HUES48 (cell line): ENCODE measurements at regions not wholly inside any gene's neighbourhood (a gene's known extent, or its start where the extent isn't known, plus 50 kb on each side); places are given as distances from the start of the nearest gene placed in this dataset.

Source experiments
- H3K27ac ChIP-seq: one replicate; pipeline ENCODE4 v1.7.0; 2013; ENCODE audit warnings: low read depth, low read length, inconsistent platforms
- H3K27me3 ChIP-seq: 2 replicates; pipeline ENCODE4 v1.6.1; 2013; ENCODE audit warnings: mild to moderate bottlenecking, low read length; ENCODE audit not compliant: control insufficient read depth, insufficient read depth
- H3K36me3 ChIP-seq: 2 replicates; pipeline ENCODE4 v1.6.1; 2013; ENCODE audit warnings: low read length; ENCODE audit not compliant: control insufficient read depth, insufficient read depth
- H3K4me1 ChIP-seq: 2 replicates; pipeline ENCODE4 v1.6.1; 2013; ENCODE audit warnings: mild to moderate bottlenecking, low read length; ENCODE audit not compliant: control insufficient read depth, insufficient read depth
- H3K4me3 ChIP-seq: 2 replicates; pipeline ENCODE4 v1.5.1; 2013; ENCODE audit warnings: mild to moderate bottlenecking, low read depth, low read length
- H3K9ac ChIP-seq: 2 replicates; pipeline ENCODE4 v1.6.1; 2013; ENCODE audit warnings: mild to moderate bottlenecking, low read depth, low read length, moderate library complexity
- H3K9me3 ChIP-seq: 2 replicates; pipeline ENCODE4 v1.6.1; 2013; ENCODE audit warnings: low read length; ENCODE audit not compliant: control insufficient read depth, insufficient read depth

- H3K27ac ChIP-seq, result peak overlapping the region; percentile 44
- H3K4me3 ChIP-seq, result peak overlapping the region; percentile 53
- H3K27me3 ChIP-seq, result no peaks in the 10 kb centered on the region
- no peaks in the 10 kb centered on the region for H3K9me3 ChIP-seq
- no peak overlapping the region for H3K9ac ChIP-seq
- H3K36me3 ChIP-seq, result no peaks in the 10 kb centered on the region
- H3K4me1 ChIP-seq, result peaks cover 13% of the 10 kb centered on the region
Measured at GRCh38 chr2:158745067-158745865, 49.9 kb upstream of the DAPL1 start.
